AG04450 (cell line): ENCODE measurements at regions not wholly inside any gene's neighbourhood (a gene's known extent, or its start where the extent isn't known, plus 50 kb on each side); places are given as distances from the start of the nearest gene placed in this dataset.
A peak's percentile ranks its signal among the peaks of the same experiment; 100 is the strongest.

Experiments
- CTCF ChIA-PET: fragments of 300-600, 350-600 bp; formaldehyde crosslinking; extraction: SDS; loops from one replicate; lab custom pipeline; 2022; ENCODE audit warnings: antibody characterized with exemption, inconsistent platforms; lab: Charles Lee
- POLR2A ChIA-PET: fragments of 350-600 bp; formaldehyde crosslinking; extraction: SDS; loops from one replicate; lab custom pipeline; 2021; ENCODE audit warnings: antibody characterized with exemption, inconsistent platforms; lab: Yijun Ruan, JAX
- DNase-seq: peaks from one replicate; pipeline ENCODE4 v3.0.0-alpha.2; 2011; ENCODE audit warnings: low read depth, low spot score
- H3K27ac ChIP-seq: one replicate; pipeline ENCODE4 v1.5.1; 2012; ENCODE audit warnings: low read depth, low read length, control low read depth
- H3K27me3 ChIP-seq: one replicate; pipeline ENCODE4 v1.6.0; 2012; ENCODE audit warnings: low read length; ENCODE audit not compliant: control insufficient read depth, insufficient read depth
- H3K4me3 ChIP-seq: 2 replicates; pipeline ENCODE4 v1.5.1; 2011; ENCODE audit warnings: mild to moderate bottlenecking, low read depth, low read length, control low read depth
- H3K9me3 ChIP-seq: 2 replicates; pipeline ENCODE4 v1.5.1; 2012; ENCODE audit warnings: low read length; ENCODE audit not compliant: control insufficient read depth, insufficient read depth
- CTCF ChIP-seq: IDR thresholded peaks from 2 replicates; pipeline ENCODE4 v1.5.1; 2011; ENCODE audit warnings: low read depth, low read length, control low read depth, inconsistent platforms

GRCh38 chr22:46090036-46090591 lies 60.2 kb upstream of the PPARA start:
- no peak for TF ChIP-seq CTCF
- peak overlapping the region; percentile 47 for H3K27ac ChIP-seq
- ChIA-PET CTCF (interaction anchor here (3.1 kb wide), 1 partner anchor 84 kb away, joined by 29 read pairs; no protein-coding TSS in a partner anchor), POLR2A (interaction anchor here (1.2 kb wide), 1 partner anchor 84 kb away, joined by 4 read pairs; no protein-coding TSS in a partner anchor)
- DNase-seq = no peak
- H3K27me3 ChIP-seq = no peaks in the 10 kb centered on the region
- no peak overlapping the region for H3K4me3 ChIP-seq
- H3K9me3 ChIP-seq = peaks cover 5% of the 10 kb centered on the region; the same call in 1 of the 2 replicates

- no peak for DNase-seq
- no peak for TF ChIP-seq CTCF
- Histone ChIP-seq H3K4me3 (no peak overlapping the region), H3K27me3 (no peaks in the 10 kb centered on the region), H3K9me3 (peaks cover 5% of the 10 kb centered on the region; the same call in 1 of the 2 replicates), H3K27ac (peak overlapping the region; percentile 47)
- POLR2A ChIA-PET = no interaction called here
- CTCF ChIA-PET = interaction anchor here (1.3 to 1.6 kb wide), 2 partner anchors 26 to 96 kb away, joined by 3 to 5 read pairs; no protein-coding TSS in a partner anchor
Observed at GRCh38 chr22:46090631-46091201, 59.6 kb upstream of the PPARA start.

- Histone ChIP-seq H3K4me3 (no peak overlapping the region), H3K27me3 (no peaks in the 10 kb centered on the region), H3K27ac (no peak overlapping the region), H3K9me3 (no peaks in the 10 kb centered on the region; the same call in 1 of the 2 replicates)
- no peak for DNase-seq
- ChIA-PET CTCF (interaction anchor here (1.3 to 1.6 kb wide), 2 partner anchors 25 to 97 kb away, joined by 3 to 5 read pairs; no protein-coding TSS in a partner anchor), POLR2A (interaction anchor here (0.6 kb wide), 1 partner anchor 43 kb away, joined by 3 read pairs; no protein-coding TSS in a partner anchor)
- TF ChIP-seq CTCF = no peak
Observed at GRCh38 chr22:46091277-46091977, 58.9 kb upstream of the PPARA start.

GRCh38 chr22:46092011-46092410 lies 58.3 kb upstream of the PPARA start:
- TF ChIP-seq CTCF = no peak
- no peak for DNase-seq
- CTCF ChIA-PET = interaction anchor here (1.3 to 1.6 kb wide), 2 partner anchors 25 to 97 kb away, joined by 3 to 5 read pairs; no protein-coding TSS in a partner anchor
- POLR2A ChIA-PET = interaction anchor here (0.6 kb wide), 1 partner anchor 43 kb away, joined by 3 read pairs; no protein-coding TSS in a partner anchor
- no peaks in the 10 kb centered on the region for H3K27me3 ChIP-seq
- H3K9me3 ChIP-seq = no peaks in the 10 kb centered on the region; the same call in 1 of the 2 replicates
- no peak overlapping the region for H3K27ac ChIP-seq
- no peak overlapping the region for H3K4me3 ChIP-seq
